GM12874 (cell line): ENCODE measurements at regions not wholly inside any gene's neighbourhood (a gene's known extent, or its start where the extent isn't known, plus 50 kb on each side); places are given as distances from the start of the nearest gene placed in this dataset.

Source experiments
- TF ChIP-seq, protein P1 (sequence below): IDR thresholded peaks from 2 replicates; pipeline ENCODE4 v1.5.1; 2011; ENCODE audit warnings: low read depth, mild to moderate bottlenecking, control low read depth, low read length, moderate library complexity; ENCODE audit not compliant: insufficient read depth

DNA sequence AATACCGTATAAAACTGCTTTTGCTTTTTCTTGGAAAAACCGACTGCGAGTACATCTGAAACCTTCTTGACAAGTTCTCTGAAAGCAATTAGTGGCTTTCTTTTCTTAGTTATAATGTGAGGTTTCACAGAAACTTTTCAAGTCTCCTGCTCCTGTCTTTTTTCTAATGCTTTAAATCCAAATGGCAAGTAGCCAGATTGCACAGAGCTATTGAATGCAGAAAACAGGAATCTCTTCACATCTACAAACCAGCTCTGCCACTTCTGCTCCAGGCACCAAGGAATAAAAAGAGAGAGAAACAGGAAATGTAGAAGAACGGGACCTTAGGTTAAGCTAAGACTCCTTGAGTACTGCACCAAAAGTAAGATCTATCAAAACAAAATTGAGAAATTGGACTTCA is 267.3 kb upstream of the TET2 start:
- TF ChIP-seq, protein P1, sequence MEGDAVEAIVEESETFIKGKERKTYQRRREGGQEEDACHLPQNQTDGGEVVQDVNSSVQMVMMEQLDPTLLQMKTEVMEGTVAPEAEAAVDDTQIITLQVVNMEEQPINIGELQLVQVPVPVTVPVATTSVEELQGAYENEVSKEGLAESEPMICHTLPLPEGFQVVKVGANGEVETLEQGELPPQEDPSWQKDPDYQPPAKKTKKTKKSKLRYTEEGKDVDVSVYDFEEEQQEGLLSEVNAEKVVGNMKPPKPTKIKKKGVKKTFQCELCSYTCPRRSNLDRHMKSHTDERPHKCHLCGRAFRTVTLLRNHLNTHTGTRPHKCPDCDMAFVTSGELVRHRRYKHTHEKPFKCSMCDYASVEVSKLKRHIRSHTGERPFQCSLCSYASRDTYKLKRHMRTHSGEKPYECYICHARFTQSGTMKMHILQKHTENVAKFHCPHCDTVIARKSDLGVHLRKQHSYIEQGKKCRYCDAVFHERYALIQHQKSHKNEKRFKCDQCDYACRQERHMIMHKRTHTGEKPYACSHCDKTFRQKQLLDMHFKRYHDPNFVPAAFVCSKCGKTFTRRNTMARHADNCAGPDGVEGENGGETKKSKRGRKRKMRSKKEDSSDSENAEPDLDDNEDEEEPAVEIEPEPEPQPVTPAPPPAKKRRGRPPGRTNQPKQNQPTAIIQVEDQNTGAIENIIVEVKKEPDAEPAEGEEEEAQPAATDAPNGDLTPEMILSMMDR: no peak

DNA sequence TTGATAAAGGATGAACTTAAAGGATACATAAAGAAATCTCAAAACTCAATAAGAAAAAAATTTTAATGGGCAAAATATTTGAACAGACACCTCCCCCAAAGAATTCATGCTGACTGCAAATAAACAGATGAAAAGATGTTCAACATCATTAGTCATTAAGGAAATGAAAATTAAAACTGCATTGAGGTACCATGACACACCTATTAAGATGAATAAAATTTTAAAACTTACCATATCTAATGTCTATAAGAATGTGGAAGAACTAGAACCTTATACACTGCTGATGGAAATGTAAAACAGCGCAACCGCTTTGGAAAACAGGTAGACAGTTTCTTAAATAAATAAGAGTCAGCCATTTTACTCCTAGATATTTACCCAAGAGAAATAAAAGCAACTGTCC is 266.8 kb upstream of the TET2 start:
- TF ChIP-seq, protein P1: no peak

DNA sequence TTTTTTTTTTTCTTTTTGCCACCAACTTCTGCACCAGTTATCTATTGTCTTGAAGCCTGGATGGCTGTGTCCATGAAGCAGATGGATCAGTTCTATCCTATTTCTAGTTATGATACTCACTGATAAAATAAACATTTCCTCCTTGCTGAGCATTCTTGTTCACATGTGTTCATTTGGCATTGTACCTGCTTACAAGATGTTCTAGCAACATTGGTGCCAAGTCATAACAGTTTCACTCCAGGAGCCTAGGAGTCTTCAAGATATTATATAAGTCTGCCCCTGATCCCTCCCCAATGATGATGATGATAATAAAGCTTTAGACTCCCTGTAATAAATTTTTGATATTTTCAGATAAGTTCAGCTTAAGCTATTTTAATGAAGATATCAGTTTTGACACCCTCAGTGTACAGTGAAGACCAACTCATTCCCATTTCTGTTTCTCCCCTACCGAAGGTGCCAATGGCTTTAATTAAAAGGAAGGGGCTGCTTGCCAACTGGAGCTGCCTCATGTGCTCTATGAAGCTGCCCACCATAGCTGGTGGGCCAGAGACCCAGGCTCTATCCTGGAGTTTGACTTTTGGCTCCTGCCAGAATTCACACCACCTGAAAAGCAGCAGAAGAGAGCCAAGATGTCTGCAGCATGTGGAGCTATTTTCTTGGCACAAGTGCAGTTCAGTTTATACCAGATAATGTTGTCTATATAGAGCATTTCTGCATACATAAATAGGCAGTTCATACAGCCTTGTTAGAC is 265.4 kb upstream of the TET2 start:
- TF ChIP-seq, protein P1: no peak

GRCh38 chr4:104890598-104891275 is 255.9 kb upstream of the TET2 start:
- TF ChIP-seq, protein P1: no peak

DNA sequence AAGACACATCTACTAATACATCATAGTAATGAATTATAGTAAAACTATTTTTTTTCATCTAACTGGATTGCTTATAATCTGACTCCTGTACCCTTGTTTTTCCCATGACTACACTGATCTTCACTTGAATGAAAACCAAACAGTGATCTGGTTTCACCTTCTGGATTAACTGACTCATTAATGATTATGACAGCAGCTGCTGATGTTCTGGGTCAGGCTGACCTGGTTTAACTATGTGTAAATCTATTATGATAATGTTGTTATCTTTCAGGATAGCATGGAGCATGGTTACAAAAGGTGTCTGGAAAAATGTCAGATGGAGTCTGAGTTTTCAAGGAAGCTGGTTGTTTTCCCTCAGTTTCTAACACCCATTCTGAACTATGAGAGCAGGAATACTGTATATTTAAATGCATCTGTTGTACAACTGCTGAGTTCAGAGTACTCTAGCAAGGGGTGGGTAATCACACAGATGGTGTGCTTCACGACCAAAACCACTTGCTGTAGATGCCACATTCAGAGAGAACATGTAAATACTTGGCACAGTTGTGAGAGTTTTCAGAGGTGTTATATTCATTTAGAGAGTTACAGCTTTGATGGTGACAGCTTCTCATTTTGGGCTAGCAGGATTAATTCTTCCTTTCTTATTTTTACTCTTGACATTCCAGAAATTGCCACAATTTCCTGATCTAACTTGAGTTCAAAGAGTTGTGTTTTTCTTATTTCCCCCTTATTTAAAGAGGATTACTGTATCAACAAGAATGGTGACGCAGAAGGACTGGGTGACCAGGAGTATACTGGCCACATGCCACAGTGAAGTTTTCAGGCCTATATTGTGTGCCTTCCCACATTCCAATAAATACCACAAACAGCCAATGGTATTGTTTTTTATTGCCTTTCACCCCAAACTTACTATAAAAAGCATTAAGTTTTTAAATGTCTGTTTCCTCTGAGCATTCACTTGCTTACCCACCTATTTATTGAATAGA is 249.7 kb upstream of the TET2 start:
- TF ChIP-seq, protein P1: no peak

GRCh38 chr4:104899863-104900262 is 246.8 kb upstream of the TET2 start:
- TF ChIP-seq, protein P1: no peak

DNA sequence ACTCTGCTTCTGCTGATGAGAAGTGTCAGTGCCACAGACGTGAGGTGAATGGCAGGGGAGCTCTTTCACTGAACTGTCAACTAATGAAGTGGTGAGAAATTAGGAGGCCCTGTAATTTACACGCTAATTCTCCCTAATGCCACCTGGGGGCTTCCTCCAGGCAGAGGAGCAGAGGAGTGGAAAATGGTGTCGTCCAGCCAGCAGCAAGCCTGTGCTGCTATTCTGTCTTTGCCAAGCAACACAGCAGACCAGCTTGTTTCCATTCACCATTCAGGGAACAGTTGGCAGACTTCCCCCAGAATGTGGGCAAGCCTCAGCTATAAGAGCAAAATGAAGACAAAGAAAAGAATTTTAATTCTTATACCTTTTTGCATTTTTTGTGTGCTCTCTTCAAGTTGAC is 245.2 kb upstream of the TET2 start:
- TF ChIP-seq, protein P1: no peak
